Liver (tissue), 8 donors: ENCODE measurements at regions not wholly inside any gene's neighbourhood (a gene's known extent, or its start where the extent isn't known, plus 50 kb on each side); places are given as distances from the start of the nearest gene placed in this dataset.

Experiments used
- DNase-seq: peaks from one replicate; pipeline ENCODE4 v3.0.0-alpha.2; 2017; ENCODE audit warnings: low spot score
- H3K27ac ChIP-seq, 2 donors: one replicate each; pipeline ENCODE4 v1.7.0; 2013; ENCODE audit warnings: inconsistent platforms in 2 of 2, low read length in 2 of 2, control low read depth in 1 of 2, low read depth in 1 of 2, mild to moderate bottlenecking in 1 of 2
- H3K27me3 ChIP-seq, 4 donors: one replicate each; pipeline versions ENCODE4 v1.6.1 to v1.7.0; 2013; ENCODE audit warnings: low read length in 3 of 4, inconsistent platforms in 1 of 4, mild to moderate bottlenecking in 1 of 4, moderate library complexity in 1 of 4; ENCODE audit not compliant: control insufficient read depth in 4 of 4, insufficient read depth in 4 of 4
- H3K36me3 ChIP-seq, 4 donors: one replicate each; pipeline versions ENCODE4 v1.6.1 to v1.7.0; 2013; ENCODE audit warnings: low read length in 3 of 4, mild to moderate bottlenecking in 3 of 4, low read depth in 1 of 4, moderate library complexity in 1 of 4; ENCODE audit not compliant: control insufficient read depth in 4 of 4, insufficient read depth in 3 of 4
- H3K4me1 ChIP-seq, 4 donors: one replicate each; pipeline versions ENCODE4 v1.6.1 to v1.7.0; 2013; ENCODE audit warnings: low read length in 3 of 4, mild to moderate bottlenecking in 3 of 4, moderate library complexity in 1 of 4; ENCODE audit not compliant: control insufficient read depth in 4 of 4, insufficient read depth in 4 of 4
- H3K4me3 ChIP-seq, 3 donors: one replicate each; pipeline versions ENCODE4 v1.6.1 to v1.7.0; 2013; ENCODE audit warnings: low read length in 3 of 3, control low read depth in 1 of 3, low read depth in 1 of 3, mild to moderate bottlenecking in 1 of 3
- H3K9ac ChIP-seq, 2 donors: one replicate each; pipeline ENCODE4 v1.7.0; 2013; ENCODE audit warnings: low read length in 2 of 2, mild to moderate bottlenecking in 2 of 2, moderate library complexity in 2 of 2, control low read depth in 1 of 2, low read depth in 1 of 2
- H3K9me3 ChIP-seq, 4 donors: one replicate each; pipeline versions ENCODE4 v1.6.1 to v1.7.0; 2013; ENCODE audit warnings: low read length in 3 of 4; ENCODE audit not compliant: control insufficient read depth in 4 of 4
- ATF3 ChIP-seq: IDR thresholded peaks from 2 replicates; pipeline ENCODE4 v1.6.1; 2016; ENCODE audit warnings: antibody characterized with exemption
- CTCF ChIP-seq: fragments of 150-350 bp; IDR thresholded peaks from 2 replicates; pipeline ENCODE4 v1.5.1; 2017; ENCODE audit warnings: improper control_type of control experiment, low read depth, low read length; ENCODE audit not compliant: missing input control
- EGR1 ChIP-seq, 2 donors: IDR thresholded peaks; 2 replicates each; pipeline ENCODE4 v1.6.1; 2016 to 2018; ENCODE audit warnings: antibody characterized with exemption in 2 of 2, low read depth in 2 of 2
- FOXA1 ChIP-seq: IDR thresholded peaks from 2 replicates; pipeline ENCODE4 v1.6.1; 2016; ENCODE audit warnings: antibody characterized with exemption
- FOXA2 ChIP-seq: IDR thresholded peaks from 2 replicates; pipeline ENCODE4 v1.6.1; 2016; ENCODE audit warnings: antibody characterized with exemption
- MAX ChIP-seq: IDR thresholded peaks from 2 replicates; pipeline ENCODE4 v1.6.1; 2016; ENCODE audit warnings: antibody characterized with exemption
- NR2F2 ChIP-seq: IDR thresholded peaks from 2 replicates; pipeline ENCODE4 v1.6.1; 2016; ENCODE audit warnings: antibody characterized with exemption
- RAD21 ChIP-seq, 2 donors: IDR thresholded peaks; 2 replicates each; pipeline ENCODE4 v1.6.1; 2016; ENCODE audit warnings: antibody characterized with exemption in 2 of 2, mild to moderate bottlenecking in 2 of 2
- RXRA ChIP-seq, 2 donors: IDR thresholded peaks; 2 replicates each; pipeline ENCODE4 v1.6.1; 2017 to 2018; ENCODE audit warnings: antibody characterized with exemption in 2 of 2, mild to moderate bottlenecking in 1 of 2
- SP1 ChIP-seq: IDR thresholded peaks from 2 replicates; pipeline ENCODE4 v1.6.1; 2018; ENCODE audit warnings: antibody characterized with exemption, mild to moderate bottlenecking
- TAF1 ChIP-seq: conservative IDR thresholded peaks from 2 replicates; pipeline ENCODE4 v1.6.1; 2016; ENCODE audit warnings: antibody characterized with exemption, mild to moderate bottlenecking
- YY1 ChIP-seq: IDR thresholded peaks from 2 replicates; pipeline ENCODE4 v1.6.1; 2016; ENCODE audit warnings: antibody characterized with exemption, mild to moderate bottlenecking
- ZBTB33 ChIP-seq: IDR thresholded peaks from 2 replicates; pipeline ENCODE4 v1.6.1; 2016; ENCODE audit warnings: antibody characterized with exemption
- WGBS: extraction: QIAGEN DNeasy Blood & Tissue Kit; methylation state at CpG from one replicate; pipeline ENCODE4 v1.1.7; 2013; 5-methylcytosine and 5-hydroxymethylcytosine counted together
- donor health status: healthy.
- donor health status: healthy.
- donor health status: healthy.
- donor health status: healthy.
- donor health status: healthy.

- H3K36me3 ChIP-seq = no peaks in the 10 kb centered on the region
- DNase-seq = no peak
- WGBS = 93% methylated on average over 1 of the region's 1 CpG
- H3K9me3 ChIP-seq = no peaks in the 10 kb centered on the region
- no peak for TF ChIP-seq RAD21 (IDR thresholded peaks at IDR 0.05)
- TF ChIP-seq SP1 = no peak
- no peak for TF ChIP-seq ATF3
- TF ChIP-seq FOXA1 = no peak
- H3K27me3 ChIP-seq = no peaks in the 10 kb centered on the region
- no peak overlapping the region for H3K9ac ChIP-seq
- H3K4me1 ChIP-seq = peaks cover 0 to 9% (median 2%) of the 10 kb centered on the region in 4 donors
- no peak overlapping the region for H3K4me3 ChIP-seq
- no peak overlapping the region for H3K27ac ChIP-seq
These were observed 622.5 kb downstream of the PKHD1 start for GRCh38 chr6:51464956-51465355.

GRCh38 chr6:51466427-51466826 is 621.0 kb downstream of the PKHD1 start:
- 80% methylated on average over 9 of the region's 9 CpGs for WGBS
- peaks cover 0 to 9% (median 2%) of the 10 kb centered on the region in 4 donors for H3K4me1 ChIP-seq
- H3K36me3 ChIP-seq = no peaks in the 10 kb centered on the region
- no peak overlapping the region for H3K9ac ChIP-seq
- H3K4me3 ChIP-seq = no peak overlapping the region
- no peaks in the 10 kb centered on the region for H3K27me3 ChIP-seq
- TF ChIP-seq TAF1 = no peak
- no peak for TF ChIP-seq RXRA (IDR thresholded peaks at IDR 0.05)
- TF ChIP-seq EGR1 (IDR thresholded peaks at IDR 0.05; ENCODE audit: low read depth in 2 of 2) = no peak
- no peak for TF ChIP-seq MAX
- no peak for TF ChIP-seq SP1
- TF ChIP-seq NR2F2 = no peak
- no peak for TF ChIP-seq YY1
- no peak for TF ChIP-seq FOXA1
- no peaks in the 10 kb centered on the region for H3K9me3 ChIP-seq
- H3K27ac ChIP-seq = no peak overlapping the region
- no peak for DNase-seq

GRCh38 chr6:51467231-51467952 is 620.0 kb downstream of the PKHD1 start:
- DNase-seq = no peak
- H3K4me1 ChIP-seq = peaks cover 0 to 9% (median 2%) of the 10 kb centered on the region in 4 donors
- no peaks in the 10 kb centered on the region for H3K36me3 ChIP-seq
- no peaks in the 10 kb centered on the region for H3K27me3 ChIP-seq
- no peak overlapping the region for H3K4me3 ChIP-seq
- TF ChIP-seq ATF3 (no peak), FOXA2 (no peak), CTCF (no peak), ZBTB33 (no peak)
- H3K9ac ChIP-seq = no peak overlapping the region
- no peaks in the 10 kb centered on the region for H3K9me3 ChIP-seq
- 48% methylated on average over 6 of the region's 6 CpGs for WGBS
- no peak overlapping the region for H3K27ac ChIP-seq
